ENCODE measurements at regions not wholly inside any gene's neighbourhood (a gene's known extent, or its start where the extent isn't known, plus 50 kb on each side); places are given as distances from the start of the nearest gene placed in this dataset.

GRCh38 chr18:40048886-40049650 is 1906.0 kb upstream of the PIK3C3 start:
- Histone ChIP-seq H3K4me2 (ENCODE audit: insufficient read depth, low read length) (no peak overlapping the region), H4K20me1 (replicated peaks; ENCODE audit: control insufficient read depth, extremely low read depth, insufficient read depth, low read length) (no peaks in the 10 kb centered on the region), H3K9me3 (replicated peaks; ENCODE audit: control insufficient read depth, insufficient read depth, low read length) (no peaks in the 10 kb centered on the region), H3K79me2 (ENCODE audit: control insufficient read depth, insufficient read depth, low read length) (no peaks in the 10 kb centered on the region), H3K9ac (replicated peaks; ENCODE audit: extremely low read depth, insufficient read depth, low read length) (no peak overlapping the region), H2AFZ (ENCODE audit: low read depth, low read length) (no peak overlapping the region), H3K27me3 (ENCODE audit: control insufficient read depth in 2 of 2, insufficient read depth in 2 of 2, low read length in 2 of 2) (no peaks in the 10 kb centered on the region), H3K4me3 (replicated peaks in 1 of 3; ENCODE audit: insufficient read depth in 1 of 3, low read depth in 1 of 3, low read length in 3 of 3) (no peak overlapping the region), H3K9me1 (replicated peaks; ENCODE audit: control insufficient read depth, extremely low read depth, insufficient read depth, low read length) (no peaks in the 10 kb centered on the region), H3K4me1 (ENCODE audit: control insufficient read depth, extremely low read depth, insufficient read depth, low read length) (no peaks in the 10 kb centered on the region), H3K27ac (ENCODE audit: insufficient read depth, low read depth, low read length) (no peak overlapping the region), H3K36me3 (ENCODE audit: control insufficient read depth in 2 of 2, extremely low read depth in 1 of 2, insufficient read depth in 2 of 2, low read length in 2 of 2) (no peaks in the 10 kb centered on the region)
- dilution Hi-C loops (cut with MboI; ENCODE audit: extremely low pct_ligation_motif_present, low sequenced_read_pairs), result no loop called here
- FAIRE-seq (no peak), DNase-seq (ENCODE audit: low read depth, low spot score) (no peak)
- CTCF ChIA-PET, result no interaction called here
- intact Hi-C loops (cut with micrococcal nuclease), result no loop called here
- BruUV-seq (replicated peaks), result no TSS peak
- TF ChIP-seq POLR2A (IDR thresholded peaks at IDR 0.05; ENCODE audit: low read depth, low read length), result no peak
- no peak for TF ChIP-seq CTCF (IDR thresholded peaks at IDR 0.05; ENCODE audit: extremely low read depth in 1 of 2, insufficient read depth in 1 of 2, low read depth in 1 of 2, low read length in 2 of 2)
- no peak for TF ChIP-seq MAX (IDR thresholded peaks at IDR 0.05; ENCODE audit: insufficient read depth, insufficient read length)
- TF ChIP-seq FOS (IDR thresholded peaks at IDR 0.05; ENCODE audit: borderline replicate concordance, insufficient read depth, low read length), result no peak
- no peak for TF ChIP-seq GATA2 (IDR thresholded peaks at IDR 0.05; ENCODE audit: insufficient read depth, insufficient read length, low read depth, low read length)
- TF ChIP-seq MYC (IDR thresholded peaks at IDR 0.05; ENCODE audit: low read depth, low read length), result no peak
- no peak for TF ChIP-seq POLR2AphosphoS5 (IDR thresholded peaks at IDR 0.05; ENCODE audit: insufficient read depth, low read depth, low read length)
- no peak for TF ChIP-seq JUN (IDR thresholded peaks at IDR 0.05; ENCODE audit: borderline replicate concordance, insufficient read depth, insufficient read length, low read depth)
- TF ChIP-seq EZH2 (IDR thresholded peaks at IDR 0.05; ENCODE audit: borderline replicate concordance, low read depth, low read length, severe bottlenecking), result no peak
- POLR2A ChIA-PET, result no interaction called here

Measured in endothelial cell of umbilical vein (primary cell).